Loucy (cell line): ENCODE measurements at regions not wholly inside any gene's neighbourhood (a gene's known extent, or its start where the extent isn't known, plus 50 kb on each side); places are given as distances from the start of the nearest gene placed in this dataset.

Experiments
- H2AFZ ChIP-seq: fragments of 200-600 bp; sonication (generic); 2 replicates; pipeline ENCODE4 v1.6.0; 2016; ENCODE audit warnings: antibody characterized with exemption, mild to moderate bottlenecking, low read length, moderate library complexity
- H3F3A ChIP-seq: fragments of 200-600 bp; 2 replicates; pipeline ENCODE4 v1.6.0; 2016; ENCODE audit warnings: antibody characterized with exemption, low read depth, mild to moderate bottlenecking
- H3K27me3 ChIP-seq: fragments of 200-600 bp; sonication (generic); 2 replicates; pipeline ENCODE4 v1.6.1; 2014; ENCODE audit warnings: low read length, mild to moderate bottlenecking; ENCODE audit not compliant: insufficient read depth, poor library complexity, severe bottlenecking
- H3K36me3 ChIP-seq: fragments of 200-600 bp; sonication (generic); 2 replicates; pipeline ENCODE4 v1.6.1; 2016; ENCODE audit warnings: low read length; ENCODE audit not compliant: insufficient read depth
- H3K4me1 ChIP-seq: fragments of 200-600 bp; sonication (generic); 2 replicates; pipeline ENCODE4 v1.5.1; 2014; ENCODE audit warnings: low read length, mild to moderate bottlenecking; ENCODE audit not compliant: insufficient read depth, poor library complexity, severe bottlenecking
- H3K4me2 ChIP-seq: fragments of 200-600 bp; sonication (generic); 2 replicates; pipeline ENCODE4 v1.6.0; 2014; ENCODE audit warnings: antibody characterized with exemption, low read length, low read depth, mild to moderate bottlenecking; ENCODE audit not compliant: poor library complexity, severe bottlenecking
- H3K4me3 ChIP-seq: fragments of 200-600 bp; sonication (generic); 2 replicates; pipeline ENCODE4 v1.5.1; 2014; ENCODE audit warnings: low read length, mild to moderate bottlenecking, mixed read lengths; ENCODE audit not compliant: poor library complexity, severe bottlenecking
- H3K79me2 ChIP-seq: fragments of 200-600 bp; sonication (generic); 2 replicates; pipeline ENCODE4 v1.6.1; 2014; ENCODE audit warnings: low read length; ENCODE audit not compliant: insufficient read depth
- H3K9ac ChIP-seq: fragments of 200-600 bp; sonication (generic); 2 replicates; pipeline ENCODE4 v1.6.0; 2014; ENCODE audit warnings: mild to moderate bottlenecking, low read depth, low read length, moderate library complexity; ENCODE audit not compliant: poor library complexity, severe bottlenecking
- H3K9me2 ChIP-seq: fragments of 200-600 bp; sonication (generic); replicated peaks from 2 replicates; pipeline ENCODE4 v1.6.1; 2016; ENCODE audit warnings: low read depth, low read length, mixed read lengths
- H3K9me3 ChIP-seq: fragments of 200-600 bp; sonication (generic); 2 replicates; pipeline ENCODE4 v1.6.1; 2014; ENCODE audit warnings: mild to moderate bottlenecking, antibody characterized with exemption, low read length, low read depth; ENCODE audit not compliant: insufficient read depth
- H4K20me1 ChIP-seq: fragments of 200-600 bp; sonication (generic); 2 replicates; pipeline ENCODE4 v1.6.0; 2014; ENCODE audit warnings: antibody characterized with exemption, low read length, mild to moderate bottlenecking; ENCODE audit not compliant: insufficient read depth, poor library complexity, severe bottlenecking
- EZH2phosphoT487 ChIP-seq: fragments of 200-600 bp; IDR thresholded peaks from 2 replicates; pipeline ENCODE4 v1.6.1; 2018; ENCODE audit warnings: antibody characterized with exemption, mild to moderate bottlenecking, moderate library complexity, borderline replicate concordance
- TF ChIP-seq, protein P1 (sequence below): fragments of 200-600 bp; sonication (generic); conservative IDR thresholded peaks from 2 replicates; pipeline ENCODE4 v1.5.1; 2014; ENCODE audit warnings: mild to moderate bottlenecking, antibody characterized with exemption, low read length

DNA sequence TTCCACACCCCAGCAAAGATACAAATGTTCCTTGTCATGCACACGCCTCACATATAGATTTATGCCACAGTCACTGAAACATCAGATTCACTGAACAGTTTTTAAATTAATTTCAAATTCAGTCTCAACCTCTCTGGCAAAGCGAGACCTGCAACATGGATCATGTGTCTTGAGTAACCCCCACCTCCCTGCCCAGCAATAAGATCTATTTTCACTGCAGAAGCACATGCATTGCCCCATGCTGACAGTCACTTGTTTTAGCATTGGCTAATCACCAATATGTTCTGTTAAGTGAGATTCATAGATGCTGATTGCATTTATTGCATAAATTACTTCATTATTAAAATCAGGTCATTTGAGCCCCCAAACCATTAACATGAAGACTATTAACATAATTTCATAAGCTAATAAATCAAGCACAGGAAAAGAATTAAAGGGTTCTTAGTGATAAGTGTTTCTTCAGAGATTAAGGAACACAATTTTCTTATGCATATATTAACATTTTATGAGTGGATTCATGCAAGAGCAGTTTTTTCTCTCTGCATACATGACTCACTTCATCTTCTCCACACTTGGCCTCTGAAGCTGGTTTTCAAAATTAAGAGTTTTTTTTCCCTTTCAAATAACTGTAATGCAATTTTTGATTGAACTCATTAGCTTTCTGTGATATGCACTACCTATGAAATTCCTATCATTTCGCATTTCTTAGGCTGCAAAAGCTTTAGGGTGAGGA lies 173.2 kb upstream of the SOX4 start:
- H3K79me2 ChIP-seq, result no peaks in the 10 kb centered on the region
- no peaks in the 10 kb centered on the region for H3F3A ChIP-seq
- H3K36me3 ChIP-seq, result no peaks in the 10 kb centered on the region
- no peaks in the 10 kb centered on the region for H3K27me3 ChIP-seq
- no peaks in the 10 kb centered on the region for H3K4me1 ChIP-seq
- no peaks in the 10 kb centered on the region for H3K9me2 ChIP-seq
- no peak overlapping the region for H3K4me2 ChIP-seq
- no peaks in the 10 kb centered on the region for H4K20me1 ChIP-seq
- TF ChIP-seq, protein P1, sequence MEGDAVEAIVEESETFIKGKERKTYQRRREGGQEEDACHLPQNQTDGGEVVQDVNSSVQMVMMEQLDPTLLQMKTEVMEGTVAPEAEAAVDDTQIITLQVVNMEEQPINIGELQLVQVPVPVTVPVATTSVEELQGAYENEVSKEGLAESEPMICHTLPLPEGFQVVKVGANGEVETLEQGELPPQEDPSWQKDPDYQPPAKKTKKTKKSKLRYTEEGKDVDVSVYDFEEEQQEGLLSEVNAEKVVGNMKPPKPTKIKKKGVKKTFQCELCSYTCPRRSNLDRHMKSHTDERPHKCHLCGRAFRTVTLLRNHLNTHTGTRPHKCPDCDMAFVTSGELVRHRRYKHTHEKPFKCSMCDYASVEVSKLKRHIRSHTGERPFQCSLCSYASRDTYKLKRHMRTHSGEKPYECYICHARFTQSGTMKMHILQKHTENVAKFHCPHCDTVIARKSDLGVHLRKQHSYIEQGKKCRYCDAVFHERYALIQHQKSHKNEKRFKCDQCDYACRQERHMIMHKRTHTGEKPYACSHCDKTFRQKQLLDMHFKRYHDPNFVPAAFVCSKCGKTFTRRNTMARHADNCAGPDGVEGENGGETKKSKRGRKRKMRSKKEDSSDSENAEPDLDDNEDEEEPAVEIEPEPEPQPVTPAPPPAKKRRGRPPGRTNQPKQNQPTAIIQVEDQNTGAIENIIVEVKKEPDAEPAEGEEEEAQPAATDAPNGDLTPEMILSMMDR, result no peak
- no peak for TF ChIP-seq EZH2phosphoT487
- no peak overlapping the region for H2AFZ ChIP-seq
- no peak overlapping the region for H3K4me3 ChIP-seq
- no peak overlapping the region for H3K9ac ChIP-seq
- no peaks in the 10 kb centered on the region for H3K9me3 ChIP-seq

DNA sequence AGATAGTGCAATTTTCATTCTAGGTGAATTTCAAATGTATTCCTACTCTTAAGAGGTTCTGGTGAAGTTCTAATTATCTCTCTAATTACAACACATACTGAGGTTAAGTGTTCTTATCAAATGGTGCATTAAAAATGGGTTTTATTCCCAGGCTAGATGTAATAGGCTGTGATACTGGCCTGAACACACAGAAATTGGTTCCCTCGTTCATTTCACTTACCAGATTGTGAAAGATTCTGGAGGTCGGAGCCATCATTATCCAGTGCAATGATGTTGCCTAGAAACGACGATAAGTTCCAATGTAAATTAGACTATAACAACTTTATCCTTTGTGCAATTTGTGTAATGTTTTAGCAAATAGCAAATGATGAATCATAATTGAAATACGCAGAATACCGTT lies 172.6 kb upstream of the SOX4 start:
- H3K4me1 ChIP-seq, result no peaks in the 10 kb centered on the region
- no peak overlapping the region for H3K4me3 ChIP-seq
- H3K4me2 ChIP-seq, result no peak overlapping the region
- no peaks in the 10 kb centered on the region for H3K9me2 ChIP-seq
- H3K9ac ChIP-seq, result no peak overlapping the region
- H2AFZ ChIP-seq, result no peak overlapping the region
- no peaks in the 10 kb centered on the region for H4K20me1 ChIP-seq
- H3K9me3 ChIP-seq, result no peaks in the 10 kb centered on the region
- H3F3A ChIP-seq, result no peaks in the 10 kb centered on the region
- no peaks in the 10 kb centered on the region for H3K27me3 ChIP-seq
- no peaks in the 10 kb centered on the region for H3K79me2 ChIP-seq
- no peaks in the 10 kb centered on the region for H3K36me3 ChIP-seq
- TF ChIP-seq, protein P1, result no peak
- TF ChIP-seq EZH2phosphoT487, result no peak

DNA sequence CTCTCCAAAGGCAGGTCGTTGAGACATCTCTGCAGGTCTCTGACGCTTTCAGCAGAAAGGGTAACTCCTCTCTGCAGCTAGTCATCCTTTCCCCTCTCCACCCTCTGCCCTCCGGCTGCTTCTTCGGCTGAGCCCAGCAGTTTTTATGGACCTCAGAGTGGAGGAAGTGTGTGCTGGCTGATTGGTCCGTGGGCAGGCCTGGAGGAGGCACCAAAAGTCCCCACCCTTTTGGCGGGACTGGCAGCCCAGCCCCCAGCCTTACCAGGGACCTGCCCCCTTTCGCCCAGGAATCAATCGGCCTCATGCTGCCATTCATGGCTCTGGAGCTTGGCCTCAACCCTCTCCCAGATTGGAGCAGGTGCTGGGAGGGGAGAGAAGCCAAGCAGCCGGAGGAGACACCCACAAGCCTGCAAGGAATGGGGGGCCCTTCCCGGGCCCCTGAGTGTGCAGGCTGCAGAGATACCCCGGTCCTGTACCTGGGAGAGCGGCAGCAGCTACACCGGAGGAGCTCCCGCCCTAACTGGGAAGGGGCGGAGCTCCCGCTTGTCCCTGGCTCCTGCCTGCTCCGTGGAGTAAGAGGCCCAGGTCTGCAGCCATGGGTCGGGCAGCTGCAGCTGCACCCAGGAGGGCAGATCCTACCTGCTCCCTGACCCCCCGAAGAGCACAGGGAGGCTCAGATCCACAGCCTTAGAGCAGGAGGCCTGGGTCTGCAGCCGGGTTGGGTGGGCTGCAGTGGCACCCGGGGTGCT lies 170.3 kb upstream of the SOX4 start:
- Histone ChIP-seq H3F3A (no peaks in the 10 kb centered on the region), H2AFZ (no peak overlapping the region), H3K9me2 (no peaks in the 10 kb centered on the region), H3K4me2 (no peak overlapping the region), H3K4me1 (no peaks in the 10 kb centered on the region), H3K9ac (no peak overlapping the region), H4K20me1 (no peaks in the 10 kb centered on the region), H3K36me3 (no peaks in the 10 kb centered on the region), H3K4me3 (no peak overlapping the region), H3K27me3 (no peaks in the 10 kb centered on the region), H3K9me3 (peaks cover 3% of the 10 kb centered on the region; the same call in 1 of the 2 replicates), H3K79me2 (no peaks in the 10 kb centered on the region)
- no peak for TF ChIP-seq EZH2phosphoT487
- TF ChIP-seq, protein P1, result no peak
